Chondrocyte (in vitro differentiated cells): ENCODE measurements at regions not wholly inside any gene's neighbourhood (a gene's known extent, or its start where the extent isn't known, plus 50 kb on each side); places are given as distances from the start of the nearest gene placed in this dataset.

Experiments used
- DNase-seq: peaks from one replicate; pipeline ENCODE4 v3.0.0; 2021; ENCODE audit warnings: mixed read lengths, low spot score
- H3K27ac Mint-ChIP-seq: one replicate; pipeline ENCODE4 v1.8.0; 2021; ENCODE audit warnings: mild to moderate bottlenecking, moderate library complexity, mixed read lengths; ENCODE audit not compliant: unreplicated experiment
- H3K27me3 Mint-ChIP-seq: 2 replicates; pipeline ENCODE4 v1.8.0; 2021; ENCODE audit warnings: low read depth, mixed read lengths
- H3K36me3 Mint-ChIP-seq: 2 replicates; pipeline ENCODE4 v1.8.0; 2021; ENCODE audit warnings: low read depth, mixed read lengths
- H3K4me1 Mint-ChIP-seq: 2 replicates; pipeline ENCODE4 v1.8.0; 2021; ENCODE audit warnings: low read depth, mild to moderate bottlenecking, mixed read lengths
- H3K4me3 Mint-ChIP-seq: one replicate; pipeline ENCODE4 v1.8.0; 2021; ENCODE audit warnings: mild to moderate bottlenecking, moderate library complexity, mixed read lengths; ENCODE audit not compliant: unreplicated experiment
- H3K9me3 Mint-ChIP-seq: 2 replicates; pipeline ENCODE4 v1.8.0; 2021; ENCODE audit warnings: low read depth, mixed read lengths
- CTCF ChIP-seq: fragments of 200-600 bp; sonication (generic); IDR thresholded peaks from 2 replicates; pipeline ENCODE4 v1.5.0; 2021; ENCODE audit warnings: antibody characterized with exemption, mild to moderate bottlenecking, moderate library complexity

DNA sequence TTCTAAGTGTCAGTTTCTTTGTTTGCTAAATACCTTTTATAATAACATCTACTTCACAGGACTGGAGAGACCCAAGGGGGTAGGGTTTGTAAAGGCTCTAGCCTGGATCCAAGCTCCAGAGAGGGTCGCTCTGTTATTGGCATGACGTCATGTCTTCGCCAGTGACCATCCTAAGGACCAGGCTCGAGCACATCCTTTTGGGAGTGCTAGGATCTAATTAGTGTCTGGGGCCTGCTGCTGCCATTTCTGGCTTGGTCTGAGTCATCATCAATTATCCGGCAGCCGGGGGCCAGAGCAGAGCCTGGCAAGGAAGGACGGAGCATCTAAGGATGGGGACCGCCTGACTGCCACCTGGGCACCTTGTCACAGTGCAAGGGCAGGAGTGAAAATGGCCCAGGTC lies 153.0 kb downstream of the NSG2 start:
- Mint-ChIP-seq H3K9me3 (peaks cover 10% of the 10 kb centered on the region), H3K27ac (no peak overlapping the region), H3K36me3 (no peaks in the 10 kb centered on the region), H3K27me3 (peaks cover 14% of the 10 kb centered on the region), H3K4me1 (no peaks in the 10 kb centered on the region), H3K4me3 (no peak overlapping the region)
- no peak for TF ChIP-seq CTCF
- DNase-seq, result no peak

DNA sequence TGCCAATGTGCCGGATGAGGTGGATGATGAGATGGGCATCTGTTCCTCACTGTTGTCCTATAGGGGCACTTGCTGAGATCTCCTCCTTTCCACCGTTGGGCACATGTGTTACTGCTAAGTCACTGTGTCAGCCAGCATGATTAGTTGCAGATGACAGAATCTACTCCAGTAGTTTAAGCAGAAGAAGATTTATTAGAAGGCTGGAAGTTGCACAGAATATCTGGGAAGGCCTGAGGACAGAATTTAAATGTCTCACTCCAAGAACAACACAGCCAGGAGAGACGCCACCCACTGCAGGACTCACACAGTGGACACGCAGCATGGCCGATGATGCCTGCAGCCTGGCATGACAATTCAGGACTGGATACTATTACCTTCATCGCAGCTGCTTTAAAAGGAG lies 157.5 kb downstream of the NSG2 start:
- H3K27me3 Mint-ChIP-seq, result peaks cover 11% of the 10 kb centered on the region
- H3K27ac Mint-ChIP-seq, result no peak overlapping the region

GRCh38 chr5:174204535-174205313 lies 159.2 kb downstream of the NSG2 start:
- DNase-seq, result no peak
- Mint-ChIP-seq H3K36me3 (no peaks in the 10 kb centered on the region), H3K27ac (no peak overlapping the region), H3K4me1 (peaks cover 6% of the 10 kb centered on the region), H3K9me3 (peaks cover 10% of the 10 kb centered on the region), H3K4me3 (no peak overlapping the region), H3K27me3 (peaks cover 13% of the 10 kb centered on the region)
- TF ChIP-seq CTCF, result no peak

More for the DNA sequence above, 157.5 kb downstream of the NSG2 start:
- no peak for TF ChIP-seq CTCF
- peaks cover 6% of the 10 kb centered on the region for H3K4me1 Mint-ChIP-seq
- peaks cover 10% of the 10 kb centered on the region for H3K9me3 Mint-ChIP-seq
- H3K36me3 Mint-ChIP-seq, result no peaks in the 10 kb centered on the region
- no peak for DNase-seq
- H3K4me3 Mint-ChIP-seq, result no peak overlapping the region

DNA sequence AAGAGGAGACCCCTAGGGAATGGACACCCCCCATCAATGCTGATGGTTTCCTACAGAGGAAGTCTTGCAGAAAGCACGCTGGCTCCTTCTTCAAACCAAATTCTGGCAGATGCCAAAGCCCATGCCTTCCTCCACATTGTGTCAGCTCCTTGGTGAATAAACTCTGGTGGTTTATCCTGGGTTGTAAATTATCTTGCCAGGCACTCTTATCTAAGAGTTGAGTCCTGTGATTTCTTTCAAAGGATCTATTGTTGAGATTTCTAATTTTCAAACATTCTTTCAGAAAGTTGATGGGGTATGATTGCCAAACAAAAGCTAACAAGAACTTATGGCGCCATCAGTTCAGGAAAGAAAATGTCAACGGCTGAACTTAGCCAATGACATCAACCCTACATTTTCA lies 160.4 kb downstream of the NSG2 start:
- H3K27me3 Mint-ChIP-seq, result peaks cover 20% of the 10 kb centered on the region
- H3K9me3 Mint-ChIP-seq, result peaks cover 8% of the 10 kb centered on the region
- H3K4me3 Mint-ChIP-seq, result no peak overlapping the region
- no peak for TF ChIP-seq CTCF
- no peak for DNase-seq
- no peaks in the 10 kb centered on the region for H3K36me3 Mint-ChIP-seq
- no peak overlapping the region for H3K27ac Mint-ChIP-seq
- peaks cover 6% of the 10 kb centered on the region for H3K4me1 Mint-ChIP-seq

- H3K9me3 Mint-ChIP-seq, result no peaks in the 10 kb centered on the region
- no peaks in the 10 kb centered on the region for H3K36me3 Mint-ChIP-seq
- DNase-seq, result no peak
- no peak overlapping the region for H3K27ac Mint-ChIP-seq
- H3K27me3 Mint-ChIP-seq, result peaks cover 44% of the 10 kb centered on the region
- TF ChIP-seq CTCF, result no peak
- no peak overlapping the region for H3K4me3 Mint-ChIP-seq
- H3K4me1 Mint-ChIP-seq, result no peaks in the 10 kb centered on the region
Observed at GRCh38 chr5:174210596-174211276, 165.2 kb downstream of the NSG2 start.
